Sigmoid colon (tissue), 6 donors: ENCODE measurements at regions not wholly inside any gene's neighbourhood (a gene's known extent, or its start where the extent isn't known, plus 50 kb on each side); places are given as distances from the start of the nearest gene placed in this dataset.

Experiments
- DNase-seq: peaks from one replicate; pipeline ENCODE4 v3.0.0-alpha.2; 2019
- H3K27ac ChIP-seq, 4 donors: fragments of 200-600 bp; sonication (generic); one replicate each; pipeline ENCODE4 v1.5.1; 2016 to 2019; ENCODE audit warnings: mild to moderate bottlenecking in 1 of 4
- H3K27me3 ChIP-seq, 3 donors: fragments of 200-600 bp; sonication (generic); one replicate each; pipeline ENCODE4 v1.5.1; 2019; ENCODE audit warnings: mild to moderate bottlenecking in 1 of 3
- H3K36me3 ChIP-seq, 4 donors: fragments of 200-600 bp; sonication (generic); one replicate each; pipeline ENCODE4 v1.5.1; 2016 to 2019
- H3K4me1 ChIP-seq, 4 donors: fragments of 200-600 bp; sonication (generic); one replicate each; pipeline ENCODE4 v1.5.1; 2017 to 2019
- H3K4me3 ChIP-seq, 4 donors: fragments of 200-600 bp; sonication (generic); one replicate each; pipeline ENCODE4 v1.5.1; 2017 to 2019; ENCODE audit warnings: mild to moderate bottlenecking in 2 of 4, moderate library complexity in 1 of 4
- H3K9me3 ChIP-seq, 4 donors: fragments of 200-600 bp in 3 of 4; sonication (generic) in 3 of 4; one replicate each; pipeline versions ENCODE4 v1.5.1 to v1.6.1; 2013 to 2019
- CTCF ChIP-seq, 4 experiments: fragments of 450-650 bp in 3 of 4; fragments of 200-600 bp in 1 of 4; IDR thresholded peaks; one replicate each; pipeline ENCODE4 v1.5.1; 2016 to 2019; ENCODE audit warnings: antibody characterized with exemption in 4 of 4, mild to moderate bottlenecking in 3 of 4, moderate library complexity in 2 of 4
- EP300 ChIP-seq, 4 donors: sonication (generic); formaldehyde crosslinking; IDR thresholded peaks; one replicate each; pipeline ENCODE4 v1.6.1; 2017; ENCODE audit warnings: antibody characterized with exemption in 4 of 4
- POLR2A ChIP-seq, 2 donors: fragments of 450-650 bp; IDR thresholded peaks; one replicate each; pipeline ENCODE4 v1.6.1; 2016; ENCODE audit warnings: antibody characterized with exemption in 2 of 2, mild to moderate bottlenecking in 2 of 2, moderate library complexity in 2 of 2
- POLR2AphosphoS5 ChIP-seq, 4 donors: sonication (generic); formaldehyde crosslinking; IDR thresholded peaks; one replicate each; pipeline ENCODE4 v1.6.1; 2017; ENCODE audit warnings: antibody characterized with exemption in 4 of 4
- WGBS, 2 donors: extraction: QIAGEN DNeasy Blood & Tissue Kit; methylation state at CpG; one replicate each; pipeline ENCODE4 v1.1.7; 2013; 5-methylcytosine and 5-hydroxymethylcytosine counted together
- intact Hi-C: fragments of 100-400 bp; cut with DNase I; formaldehyde crosslinking; loops from one replicate; pipeline ENCODE4 v1.15.1; 2023
- donor health status: healthy with polysubstance abuse.
- donor health status: healthy.

- Histone ChIP-seq H3K36me3 (no peaks in the 10 kb centered on the region), H3K4me1 (no peaks in the 10 kb centered on the region), H3K27me3 (no peaks in the 10 kb centered on the region), H3K9me3 (no peaks in the 10 kb centered on the region), H3K27ac (no peak overlapping the region), H3K4me3 (no peak overlapping the region)
- WGBS, 2 donors: 82 to 87% methylated on average over 4 of the region's 4 CpGs
- no peak for TF ChIP-seq POLR2A (IDR thresholded peaks at IDR 0.05)
- no peak for TF ChIP-seq CTCF (IDR thresholded peaks at IDR 0.05)
- TF ChIP-seq EP300 (IDR thresholded peaks at IDR 0.05): no peak
- TF ChIP-seq POLR2AphosphoS5 (IDR thresholded peaks at IDR 0.05): no peak
- DNase-seq: no peak
- intact Hi-C loops: no loop called here
These were observed 876.0 kb downstream of the SLC4A3 start for GRCh38 chr2:220503431-220503830.

GRCh38 chr2:220504938-220505503, 877.6 kb downstream of the SLC4A3 start:
- no peak for DNase-seq
- 7 to 22% methylated on average over 2 of the region's 2 CpGs for WGBS, 2 donors

GRCh38 chr2:220506466-220506865, 879.0 kb downstream of the SLC4A3 start:
- Histone ChIP-seq H3K9me3 (no peaks in the 10 kb centered on the region), H3K27me3 (no peaks in the 10 kb centered on the region), H3K36me3 (no peaks in the 10 kb centered on the region), H3K4me3 (no peak overlapping the region), H3K4me1 (no peaks in the 10 kb centered on the region), H3K27ac (no peak overlapping the region)
- 81 to 82% methylated on average over 3 of the region's 3 CpGs for WGBS, 2 donors
- DNase-seq: no peak
- no peak for TF ChIP-seq CTCF (IDR thresholded peaks at IDR 0.05)
- no peak for TF ChIP-seq POLR2AphosphoS5 (IDR thresholded peaks at IDR 0.05)
- TF ChIP-seq EP300 (IDR thresholded peaks at IDR 0.05): no peak
- TF ChIP-seq POLR2A (IDR thresholded peaks at IDR 0.05): no peak
- intact Hi-C loops: no loop called here

More at GRCh38 chr2:220504938-220505503, 877.6 kb downstream of the SLC4A3 start:
- Histone ChIP-seq H3K4me1 (no peaks in the 10 kb centered on the region), H3K27me3 (no peaks in the 10 kb centered on the region), H3K36me3 (no peaks in the 10 kb centered on the region), H3K4me3 (no peak overlapping the region), H3K9me3 (no peaks in the 10 kb centered on the region), H3K27ac (no peak overlapping the region)
- intact Hi-C loops: no loop called here
- TF ChIP-seq CTCF (IDR thresholded peaks at IDR 0.05): no peak

- no peaks in the 10 kb centered on the region for H3K4me1 ChIP-seq
- DNase-seq: no peak
- H3K4me3 ChIP-seq: no peak overlapping the region
- H3K9me3 ChIP-seq: no peaks in the 10 kb centered on the region
- WGBS, 2 donors: 89 to 90% methylated on average over 2 of the region's 2 CpGs
- H3K27ac ChIP-seq: no peak overlapping the region
- TF ChIP-seq EP300 (IDR thresholded peaks at IDR 0.05) (no peak), CTCF (IDR thresholded peaks at IDR 0.05) (no peak), POLR2A (IDR thresholded peaks at IDR 0.05) (no peak), POLR2AphosphoS5 (IDR thresholded peaks at IDR 0.05) (no peak)
- no peaks in the 10 kb centered on the region for H3K36me3 ChIP-seq
- intact Hi-C loops: no loop called here
- H3K27me3 ChIP-seq: no peaks in the 10 kb centered on the region
These were observed 881.8 kb downstream of the SLC4A3 start for GRCh38 chr2:220509096-220509757.

GRCh38 chr2:220509966-220510365, 882.5 kb downstream of the SLC4A3 start:
- no peaks in the 10 kb centered on the region for H3K36me3 ChIP-seq
- H3K9me3 ChIP-seq: no peaks in the 10 kb centered on the region
- H3K4me1 ChIP-seq: no peaks in the 10 kb centered on the region
- no peaks in the 10 kb centered on the region for H3K27me3 ChIP-seq
- intact Hi-C loops: no loop called here
- no peak overlapping the region for H3K27ac ChIP-seq
- no peak for TF ChIP-seq POLR2AphosphoS5 (IDR thresholded peaks at IDR 0.05)
- no peak for TF ChIP-seq POLR2A (IDR thresholded peaks at IDR 0.05)
- TF ChIP-seq EP300 (IDR thresholded peaks at IDR 0.05): no peak
- no peak for TF ChIP-seq CTCF (IDR thresholded peaks at IDR 0.05)
- no peak for DNase-seq
- 85 to 87% methylated on average over 6 of the region's 6 CpGs for WGBS, 2 donors
- no peak overlapping the region for H3K4me3 ChIP-seq
